KOPT-K1 (cell line): ENCODE measurements at regions not wholly inside any gene's neighbourhood (a gene's known extent, or its start where the extent isn't known, plus 50 kb on each side); places are given as distances from the start of the nearest gene placed in this dataset.

Source experiments
- H3K27ac ChIP-seq: fragments of 200-600 bp; sonication (generic); 2 replicates; pipeline ENCODE4 v1.5.1; 2016; ENCODE audit warnings: antibody characterized with exemption, mild to moderate bottlenecking, low read depth, low read length; ENCODE audit not compliant: poor library complexity, severe bottlenecking
- H3K36me3 ChIP-seq: fragments of 200-600 bp; sonication (generic); 2 replicates; pipeline ENCODE4 v1.5.1; 2017; ENCODE audit warnings: antibody characterized with exemption, mild to moderate bottlenecking, low read length, moderate library complexity; ENCODE audit not compliant: insufficient read depth
- H3K9me3 ChIP-seq: fragments of 200-600 bp; sonication (generic); 2 replicates; pipeline ENCODE4 v1.5.1; 2017; ENCODE audit warnings: antibody characterized with exemption, low read length, mild to moderate bottlenecking; ENCODE audit not compliant: insufficient read depth, poor library complexity, severe bottlenecking

GRCh38 chr17:71387456-71387855 is 733.4 kb upstream of the SOX9 start:
- Histone ChIP-seq H3K9me3 (no peaks in the 10 kb centered on the region), H3K27ac (no peak overlapping the region), H3K36me3 (no peaks in the 10 kb centered on the region)

GRCh38 chr17:71392715-71393567 is 727.9 kb upstream of the SOX9 start:
- no peaks in the 10 kb centered on the region for H3K9me3 ChIP-seq
- no peak overlapping the region for H3K27ac ChIP-seq
- no peaks in the 10 kb centered on the region for H3K36me3 ChIP-seq

- Histone ChIP-seq H3K36me3 (no peaks in the 10 kb centered on the region), H3K9me3 (no peaks in the 10 kb centered on the region), H3K27ac (no peak overlapping the region)
Observed at GRCh38 chr17:71395901-71396300, 724.9 kb upstream of the SOX9 start.

GRCh38 chr17:71396711-71397110 is 724.1 kb upstream of the SOX9 start:
- H3K36me3 ChIP-seq = no peaks in the 10 kb centered on the region
- no peaks in the 10 kb centered on the region for H3K9me3 ChIP-seq

GRCh38 chr17:71398025-71398424 is 722.8 kb upstream of the SOX9 start:
- Histone ChIP-seq H3K9me3 (no peaks in the 10 kb centered on the region), H3K36me3 (no peaks in the 10 kb centered on the region)

More at GRCh38 chr17:71396711-71397110, 724.1 kb upstream of the SOX9 start:
- H3K27ac ChIP-seq = no peak overlapping the region

GRCh38 chr17:71398800-71399219 is 722.0 kb upstream of the SOX9 start:
- Histone ChIP-seq H3K36me3 (no peaks in the 10 kb centered on the region), H3K9me3 (no peaks in the 10 kb centered on the region), H3K27ac (no peak overlapping the region)

More at GRCh38 chr17:71398025-71398424, 722.8 kb upstream of the SOX9 start:
- no peak overlapping the region for H3K27ac ChIP-seq

- Histone ChIP-seq H3K9me3 (no peaks in the 10 kb centered on the region), H3K27ac (no peak overlapping the region), H3K36me3 (no peaks in the 10 kb centered on the region)
Observed at GRCh38 chr17:71399221-71399620, 721.6 kb upstream of the SOX9 start.

GRCh38 chr17:71399649-71400048 is 721.2 kb upstream of the SOX9 start:
- H3K27ac ChIP-seq = no peak overlapping the region
- H3K36me3 ChIP-seq = no peaks in the 10 kb centered on the region
- H3K9me3 ChIP-seq = no peaks in the 10 kb centered on the region

GRCh38 chr17:71402007-71402406 is 718.8 kb upstream of the SOX9 start:
- H3K27ac ChIP-seq = no peak overlapping the region
- H3K36me3 ChIP-seq = no peaks in the 10 kb centered on the region
- H3K9me3 ChIP-seq = no peaks in the 10 kb centered on the region

- Histone ChIP-seq H3K9me3 (no peaks in the 10 kb centered on the region), H3K27ac (no peak overlapping the region), H3K36me3 (no peaks in the 10 kb centered on the region)
Observed at GRCh38 chr17:71402661-71403141, 718.1 kb upstream of the SOX9 start.

GRCh38 chr17:71405101-71405500 is 715.7 kb upstream of the SOX9 start:
- H3K36me3 ChIP-seq = no peaks in the 10 kb centered on the region
- no peaks in the 10 kb centered on the region for H3K9me3 ChIP-seq
- no peak overlapping the region for H3K27ac ChIP-seq

GRCh38 chr17:71407981-71408380 is 712.8 kb upstream of the SOX9 start:
- Histone ChIP-seq H3K27ac (no peak overlapping the region), H3K9me3 (no peaks in the 10 kb centered on the region), H3K36me3 (no peaks in the 10 kb centered on the region)

GRCh38 chr17:71409137-71409536 is 711.7 kb upstream of the SOX9 start:
- H3K27ac ChIP-seq = no peak overlapping the region
- no peaks in the 10 kb centered on the region for H3K36me3 ChIP-seq
- H3K9me3 ChIP-seq = no peaks in the 10 kb centered on the region

GRCh38 chr17:71409712-71410111 is 711.1 kb upstream of the SOX9 start:
- Histone ChIP-seq H3K27ac (no peak overlapping the region), H3K36me3 (no peaks in the 10 kb centered on the region), H3K9me3 (no peaks in the 10 kb centered on the region)

- no peak overlapping the region for H3K27ac ChIP-seq
Observed at GRCh38 chr17:71412803-71413202, 708.0 kb upstream of the SOX9 start.

GRCh38 chr17:71413935-71414334 is 706.9 kb upstream of the SOX9 start:
- Histone ChIP-seq H3K9me3 (no peaks in the 10 kb centered on the region), H3K36me3 (no peaks in the 10 kb centered on the region), H3K27ac (no peak overlapping the region)

More at GRCh38 chr17:71412803-71413202, 708.0 kb upstream of the SOX9 start:
- Histone ChIP-seq H3K9me3 (no peaks in the 10 kb centered on the region), H3K36me3 (no peaks in the 10 kb centered on the region)
